Endothelial cell of umbilical vein (primary cell): ENCODE measurements at regions not wholly inside any gene's neighbourhood (a gene's known extent, or its start where the extent isn't known, plus 50 kb on each side); places are given as distances from the start of the nearest gene placed in this dataset.

ENCODE experiments used
- BruUV-seq: library from RNA; stranded (reverse); fragments of 400-500 nt; replicated peaks from 2 replicates; lab custom pipeline; 2021; lab: Mats Ljungman, UMichigan
- CTCF ChIA-PET: fragments of 300-600, 350-600 bp; sonication (Branson Sonifier 250); formaldehyde crosslinking; loops from one replicate; lab custom pipeline; 2021; ENCODE audit warnings: antibody characterized with exemption, inconsistent platforms; lab: Charles Lee
- POLR2A ChIA-PET: fragments of 300-600, 350-600 bp; sonication (Branson Sonifier 250); formaldehyde crosslinking; loops from one replicate; lab custom pipeline; 2021; ENCODE audit warnings: antibody characterized with exemption, inconsistent platforms; lab: Charles Lee
- DNase-seq: peaks from one replicate; pipeline ENCODE4 v3.0.0-alpha.2; 2011; ENCODE audit warnings: low read depth, low spot score
- FAIRE-seq: peaks from 2 replicates; lab custom pipeline; 2011; peaks lifted over from hg19 to GRCh38; lab: Jason Lieb, UNC
- H2AFZ ChIP-seq: 2 replicates; pipeline ENCODE4 v1.6.0; 2012; ENCODE audit warnings: low read depth, low read length, control low read depth, inconsistent platforms
- H3K27ac ChIP-seq: 2 replicates; pipeline ENCODE4 v1.5.1; 2011; ENCODE audit warnings: low read depth, mild to moderate bottlenecking, control low read depth, low read length, moderate library complexity; ENCODE audit not compliant: insufficient read depth
- H3K27me3 ChIP-seq, 2 experiments: 2 replicates each; pipeline versions ENCODE4 v1.6.0 to v1.6.1; 2011; ENCODE audit warnings: low read length in 2 of 2, mixed read lengths in 1 of 2; ENCODE audit not compliant: control insufficient read depth in 2 of 2, insufficient read depth in 2 of 2
- H3K36me3 ChIP-seq, 2 experiments: 2 replicates in 1 of 2; 3 replicates in 1 of 2; pipeline ENCODE4 v1.5.1; 2011; ENCODE audit warnings: low read length in 2 of 2, mild to moderate bottlenecking in 1 of 2, moderate library complexity in 1 of 2; ENCODE audit not compliant: control insufficient read depth in 2 of 2, insufficient read depth in 2 of 2; ENCODE audit errors: extremely low read depth in 1 of 2
- H3K4me1 ChIP-seq: 3 replicates; pipeline ENCODE4 v1.5.1; 2011; ENCODE audit warnings: mild to moderate bottlenecking, low read length; ENCODE audit not compliant: control insufficient read depth, insufficient read depth; ENCODE audit errors: extremely low read depth
- H3K4me2 ChIP-seq: 2 replicates; pipeline ENCODE4 v1.6.1; 2011; ENCODE audit warnings: low read length, control low read depth, mixed read lengths; ENCODE audit not compliant: insufficient read depth
- H3K4me3 ChIP-seq, 3 experiments: fragments of 200-600 bp in 1 of 3; sonication (generic), shearing (Covaris generic) in 1 of 3; replicated peaks in 1 of 3; 2 replicates each; pipeline ENCODE4 v1.5.1; 2011 to 2016; ENCODE audit warnings: control low read depth in 3 of 3, low read length in 3 of 3, mild to moderate bottlenecking in 2 of 3, inconsistent platforms in 1 of 3, low read depth in 1 of 3, moderate library complexity in 1 of 3; ENCODE audit not compliant: insufficient read depth in 1 of 3
- H3K79me2 ChIP-seq: 2 replicates; pipeline ENCODE4 v1.6.0; 2012; ENCODE audit warnings: low read length, inconsistent platforms; ENCODE audit not compliant: control insufficient read depth, insufficient read depth
- H3K9ac ChIP-seq: replicated peaks from 2 replicates; pipeline ENCODE3; 2011; ENCODE audit warnings: low read length, control low read depth; ENCODE audit not compliant: insufficient read depth; ENCODE audit errors: extremely low read depth
- H3K9me1 ChIP-seq: replicated peaks from 3 replicates; pipeline ENCODE4 v1.6.0; 2011; ENCODE audit warnings: mild to moderate bottlenecking, low read length; ENCODE audit not compliant: control insufficient read depth, insufficient read depth; ENCODE audit errors: extremely low read depth
- H3K9me3 ChIP-seq: replicated peaks from 2 replicates; pipeline ENCODE4 v1.5.1; 2012; ENCODE audit warnings: low read length, inconsistent platforms; ENCODE audit not compliant: control insufficient read depth, insufficient read depth
- H4K20me1 ChIP-seq: replicated peaks from 2 replicates; pipeline ENCODE3; 2011; ENCODE audit warnings: mild to moderate bottlenecking, low read length; ENCODE audit not compliant: control insufficient read depth, insufficient read depth; ENCODE audit errors: extremely low read depth
- CTCF ChIP-seq, 2 donors: IDR thresholded peaks; 1 replicate in 1 of 2; 2 replicates in 1 of 2; pipeline ENCODE4 v1.5.1; 2011; ENCODE audit warnings: low read length in 2 of 2, mild to moderate bottlenecking in 2 of 2, moderate library complexity in 2 of 2, control low read depth in 1 of 2, inconsistent platforms in 1 of 2, low read depth in 1 of 2; ENCODE audit not compliant: insufficient read depth in 1 of 2; ENCODE audit errors: extremely low read depth in 1 of 2
- EZH2 ChIP-seq: IDR thresholded peaks from 2 replicates; pipeline ENCODE4 v1.6.1; 2012; ENCODE audit warnings: borderline replicate concordance, low read depth, mild to moderate bottlenecking, moderate library complexity, low read length, inconsistent platforms; ENCODE audit not compliant: severe bottlenecking
- FOS ChIP-seq: IDR thresholded peaks from 2 replicates; pipeline ENCODE4 v1.6.1; 2011; ENCODE audit warnings: mild to moderate bottlenecking, low read length, moderate library complexity, borderline replicate concordance; ENCODE audit not compliant: insufficient read depth
- GATA2 ChIP-seq: IDR thresholded peaks from 2 replicates; pipeline ENCODE4 v1.7.0; 2011; ENCODE audit warnings: low read depth, mild to moderate bottlenecking, moderate library complexity, mixed read lengths, low read length; ENCODE audit not compliant: insufficient read length, insufficient read depth
- JUN ChIP-seq: IDR thresholded peaks from 2 replicates; pipeline ENCODE4 v1.6.1; 2011; ENCODE audit warnings: borderline replicate concordance, low read depth; ENCODE audit not compliant: insufficient read length, insufficient read depth
- MAX ChIP-seq: IDR thresholded peaks from 2 replicates; pipeline ENCODE4 v1.6.1; 2011; ENCODE audit not compliant: insufficient read depth, insufficient read length
- MYC ChIP-seq: IDR thresholded peaks from one replicate; pipeline ENCODE4 v1.6.1; 2011; ENCODE audit warnings: mild to moderate bottlenecking, low read depth, low read length
- POLR2A ChIP-seq: IDR thresholded peaks from 2 replicates; pipeline ENCODE4 v1.6.1; 2012; ENCODE audit warnings: low read depth, mild to moderate bottlenecking, control low read depth, low read length
- POLR2AphosphoS5 ChIP-seq: IDR thresholded peaks from 2 replicates; pipeline ENCODE4 v1.6.1; 2012; ENCODE audit warnings: low read depth, mild to moderate bottlenecking, control low read depth, low read length, moderate library complexity; ENCODE audit not compliant: insufficient read depth
- dilution Hi-C: fragments of 300-500 bp; cut with MboI; formaldehyde crosslinking; loops from one replicate; pipeline ENCODE4 v1.15.0; 2019; ENCODE audit warnings: low sequenced_read_pairs; ENCODE audit not compliant: extremely low pct_ligation_motif_present
- intact Hi-C: fragments of 100-400 bp; cut with micrococcal nuclease; formaldehyde crosslinking; loops from one replicate; pipeline ENCODE4 v1.10.0; 2022

GRCh38 chr18:32881009-32881408, 108.2 kb upstream of the KLHL14 start:
- TF ChIP-seq GATA2 (no peak), JUN (no peak), CTCF (IDR thresholded peaks at IDR 0.05; ENCODE audit: extremely low read depth in 1 of 2, insufficient read depth in 1 of 2, low read depth in 1 of 2, low read length in 2 of 2) (no peak), POLR2A (no peak)
- H2AFZ ChIP-seq, result no peak overlapping the region
- no peak overlapping the region for H3K27ac ChIP-seq
- H3K9ac ChIP-seq, result no peak overlapping the region
- no peaks in the 10 kb centered on the region for H3K36me3 ChIP-seq
- no TSS peak for BruUV-seq
- H3K9me3 ChIP-seq, result no peaks in the 10 kb centered on the region
- ChIA-PET CTCF (no interaction called here), POLR2A (no interaction called here)
- no peaks in the 10 kb centered on the region for H4K20me1 ChIP-seq
- intact Hi-C loops (no loop called here), dilution Hi-C loops (no loop called here)
- H3K27me3 ChIP-seq, result no peaks in the 10 kb centered on the region
- H3K4me1 ChIP-seq, result no peaks in the 10 kb centered on the region
- H3K4me2 ChIP-seq, result no peak overlapping the region
- no peaks in the 10 kb centered on the region for H3K79me2 ChIP-seq
- no peak overlapping the region for H3K4me3 ChIP-seq
- no peak for DNase-seq
- no peak for FAIRE-seq
- no peaks in the 10 kb centered on the region for H3K9me1 ChIP-seq

- intact Hi-C loops, result no loop called here
- Histone ChIP-seq H3K4me2 (no peak overlapping the region), H3K9ac (no peak overlapping the region), H3K27me3 (no peaks in the 10 kb centered on the region), H3K36me3 (no peaks in the 10 kb centered on the region), H2AFZ (no peak overlapping the region), H3K9me3 (no peaks in the 10 kb centered on the region), H3K4me3 (no peak overlapping the region), H3K9me1 (no peaks in the 10 kb centered on the region), H4K20me1 (no peaks in the 10 kb centered on the region), H3K4me1 (no peaks in the 10 kb centered on the region), H3K79me2 (no peaks in the 10 kb centered on the region), H3K27ac (no peak overlapping the region)
- TF ChIP-seq JUN (no peak), MAX (no peak), GATA2 (no peak), POLR2A (no peak), EZH2 (no peak), CTCF (IDR thresholded peaks at IDR 0.05; ENCODE audit: extremely low read depth in 1 of 2, insufficient read depth in 1 of 2, low read depth in 1 of 2, low read length in 2 of 2) (no peak), FOS (no peak), POLR2AphosphoS5 (no peak), MYC (no peak)
- FAIRE-seq, result no peak
- dilution Hi-C loops, result no loop called here
- no peak for DNase-seq
- CTCF ChIA-PET, result interaction anchor here (1.1 to 1.3 kb wide), 3 partner anchors 15 to 608 kb away, joined by 3 read pairs; no protein-coding TSS in a partner anchor
- POLR2A ChIA-PET, result no interaction called here
- no TSS peak for BruUV-seq
These were observed 106.7 kb upstream of the KLHL14 start for GRCh38 chr18:32879497-32879896.
